ENCODE measurements at regions not wholly inside any gene's neighbourhood (a gene's known extent, or its start where the extent isn't known, plus 50 kb on each side); places are given as distances from the start of the nearest gene placed in this dataset.
A peak's percentile ranks its signal among the peaks of the same experiment; 100 is the strongest.

DNA sequence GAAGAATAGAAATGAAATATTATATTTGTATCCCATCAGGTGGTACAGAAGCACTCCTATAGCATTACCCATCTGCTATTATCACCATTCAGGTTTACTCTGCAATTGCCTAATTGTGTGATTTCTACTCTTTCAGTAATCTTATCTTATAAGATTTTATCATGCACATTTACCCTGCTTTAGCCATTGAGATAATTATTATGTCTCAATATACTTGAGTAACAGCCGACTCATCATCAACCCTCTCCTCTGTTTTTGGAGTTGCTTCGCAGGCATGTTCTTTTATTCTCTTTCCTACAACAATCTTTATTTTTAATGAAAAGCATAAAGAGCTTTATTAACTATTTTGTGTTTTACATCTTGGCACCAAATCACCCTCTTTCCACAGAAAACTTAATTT is 419.9 kb downstream of the LRIG3 start:
- no peak overlapping the region for H3K9ac ChIP-seq (ENCODE audit: insufficient read depth in 1 of 2, low read length in 2 of 2)
- no peaks in the 10 kb centered on the region for H3K36me3 ChIP-seq (ENCODE audit: control insufficient read depth in 4 of 4, insufficient read depth in 4 of 4, low read length in 4 of 4)
- no peak overlapping the region for H3K4me3 ChIP-seq
- no peaks in the 10 kb centered on the region for H3K4me1 ChIP-seq (ENCODE audit: control insufficient read depth in 5 of 5, insufficient read depth in 5 of 5, low read length in 5 of 5)
- no peaks in the 10 kb centered on the region for H3K9me3 ChIP-seq (ENCODE audit: control insufficient read depth in 4 of 4, insufficient read depth in 3 of 4, low read length in 3 of 4)
- WGBS, 2 donors, result 95 to 97% methylated on average over 2 of the region's 2 CpGs
- no peak overlapping the region for H3K27ac ChIP-seq (ENCODE audit: low read depth in 1 of 2, low read length in 1 of 2)
- no peak for ATAC-seq (ENCODE audit: insufficient read depth, low FRiP score)
- no peak for DNase-seq
- TF ChIP-seq CTCF (IDR thresholded peaks at IDR 0.05; ENCODE audit: control extremely low read depth, extremely low read depth), result no peak
- H3K27me3 ChIP-seq (ENCODE audit: control insufficient read depth in 3 of 3, insufficient read depth in 3 of 3, low read length in 2 of 3), result no peaks in the 10 kb centered on the region

DNA sequence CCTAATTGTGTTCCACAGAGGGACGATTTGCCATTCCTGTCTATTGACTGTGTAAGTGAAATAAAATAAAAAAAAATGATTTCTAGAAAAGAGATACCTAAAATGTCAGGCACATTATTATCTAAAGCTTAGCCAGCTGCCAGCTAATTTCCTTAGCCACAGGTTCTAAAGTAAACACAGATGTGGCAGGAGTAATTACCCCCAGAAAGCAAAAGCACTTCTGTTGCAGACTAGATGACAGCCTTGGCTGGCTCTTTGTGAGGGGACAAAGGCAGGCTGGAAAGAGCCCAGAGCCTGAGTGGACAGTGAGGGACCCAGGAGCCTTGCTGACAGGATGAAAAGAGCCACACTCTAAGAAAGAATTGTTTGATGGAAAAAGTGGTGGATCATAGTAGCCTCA is 418.1 kb downstream of the LRIG3 start:
- 29 to 46% methylated on average over 1 of the region's 1 CpG for WGBS, 2 donors
- no peak overlapping the region for H3K4me3 ChIP-seq
- DNase-seq (peak; percentile 18 to 51 (median 20)), ATAC-seq (ENCODE audit: insufficient read depth, low FRiP score) (no peak)
- H3K9ac ChIP-seq (ENCODE audit: insufficient read depth in 1 of 2, low read length in 2 of 2), result no peak overlapping the region
- no peak for TF ChIP-seq CTCF (IDR thresholded peaks at IDR 0.05; ENCODE audit: control extremely low read depth, extremely low read depth)
- no peak overlapping the region for H3K27ac ChIP-seq (ENCODE audit: low read depth in 1 of 2, low read length in 1 of 2)
- H3K27me3 ChIP-seq (ENCODE audit: control insufficient read depth in 3 of 3, insufficient read depth in 3 of 3, low read length in 2 of 3), result no peaks in the 10 kb centered on the region
- no peaks in the 10 kb centered on the region for H3K36me3 ChIP-seq (ENCODE audit: control insufficient read depth in 4 of 4, insufficient read depth in 4 of 4, low read length in 4 of 4)
- H3K4me1 ChIP-seq (ENCODE audit: control insufficient read depth in 5 of 5, insufficient read depth in 5 of 5, low read length in 5 of 5), result no peaks in the 10 kb centered on the region
- H3K9me3 ChIP-seq (ENCODE audit: control insufficient read depth in 4 of 4, insufficient read depth in 3 of 4, low read length in 3 of 4), result no peaks in the 10 kb centered on the region

GRCh38 chr12:58502841-58503240 is 417.5 kb downstream of the LRIG3 start:
- peak in 1 of 3 donors; percentile 7 for DNase-seq
- Histone ChIP-seq H3K4me1 (ENCODE audit: control insufficient read depth in 5 of 5, insufficient read depth in 5 of 5, low read length in 5 of 5) (no peaks in the 10 kb centered on the region), H3K9ac (ENCODE audit: insufficient read depth in 1 of 2, low read length in 2 of 2) (no peak overlapping the region), H3K27me3 (ENCODE audit: control insufficient read depth in 3 of 3, insufficient read depth in 3 of 3, low read length in 2 of 3) (no peaks in the 10 kb centered on the region), H3K4me3 (no peak overlapping the region), H3K9me3 (ENCODE audit: control insufficient read depth in 4 of 4, insufficient read depth in 3 of 4, low read length in 3 of 4) (no peaks in the 10 kb centered on the region), H3K36me3 (ENCODE audit: control insufficient read depth in 4 of 4, insufficient read depth in 4 of 4, low read length in 4 of 4) (no peaks in the 10 kb centered on the region), H3K27ac (ENCODE audit: low read depth in 1 of 2, low read length in 1 of 2) (no peak overlapping the region)
- ATAC-seq (ENCODE audit: insufficient read depth, low FRiP score), result no peak
- no peak for TF ChIP-seq CTCF (IDR thresholded peaks at IDR 0.05; ENCODE audit: control extremely low read depth, extremely low read depth)
- WGBS, 2 donors, result 48% methylated on average over 4 of the region's 4 CpGs

- no peak for TF ChIP-seq CTCF (IDR thresholded peaks at IDR 0.05; ENCODE audit: control extremely low read depth, extremely low read depth)
- no peaks in the 10 kb centered on the region for H3K36me3 ChIP-seq (ENCODE audit: control insufficient read depth in 4 of 4, insufficient read depth in 4 of 4, low read length in 4 of 4)
- 95 to 97% methylated on average over 2 of the region's 2 CpGs for WGBS, 2 donors
- DNase-seq (no peak), ATAC-seq (ENCODE audit: insufficient read depth, low FRiP score) (no peak)
- no peaks in the 10 kb centered on the region for H3K4me1 ChIP-seq (ENCODE audit: control insufficient read depth in 5 of 5, insufficient read depth in 5 of 5, low read length in 5 of 5)
- no peaks in the 10 kb centered on the region for H3K9me3 ChIP-seq (ENCODE audit: control insufficient read depth in 4 of 4, insufficient read depth in 3 of 4, low read length in 3 of 4)
- no peaks in the 10 kb centered on the region for H3K27me3 ChIP-seq (ENCODE audit: control insufficient read depth in 3 of 3, insufficient read depth in 3 of 3, low read length in 2 of 3)
- no peak overlapping the region for H3K9ac ChIP-seq (ENCODE audit: insufficient read depth in 1 of 2, low read length in 2 of 2)
- no peak overlapping the region for H3K4me3 ChIP-seq
- H3K27ac ChIP-seq (ENCODE audit: low read depth in 1 of 2, low read length in 1 of 2), result no peak overlapping the region
Observed at GRCh38 chr12:58503731-58504130, 416.6 kb downstream of the LRIG3 start.

Data from lung (tissue), 11 donors.